Stimulated activated CD4-positive, alpha-beta T cell treated with anti-CD3 and anti-CD28 coated beads, Interleukin-4, amount 100 ng/mL, for 24 hours (primary cell): ENCODE measurements at regions not wholly inside any gene's neighbourhood (a gene's known extent, or its start where the extent isn't known, plus 50 kb on each side); places are given as distances from the start of the nearest gene placed in this dataset.
"Not testable (repeated sequence)": the region's sequence is repeated elsewhere in the genome, so short reads cannot be mapped to it uniquely, and the experiment has no call there.

ENCODE experiments used
- DNase-seq: peaks from one replicate; pipeline ENCODE4 v3.0.0-alpha.2; 2020

DNA sequence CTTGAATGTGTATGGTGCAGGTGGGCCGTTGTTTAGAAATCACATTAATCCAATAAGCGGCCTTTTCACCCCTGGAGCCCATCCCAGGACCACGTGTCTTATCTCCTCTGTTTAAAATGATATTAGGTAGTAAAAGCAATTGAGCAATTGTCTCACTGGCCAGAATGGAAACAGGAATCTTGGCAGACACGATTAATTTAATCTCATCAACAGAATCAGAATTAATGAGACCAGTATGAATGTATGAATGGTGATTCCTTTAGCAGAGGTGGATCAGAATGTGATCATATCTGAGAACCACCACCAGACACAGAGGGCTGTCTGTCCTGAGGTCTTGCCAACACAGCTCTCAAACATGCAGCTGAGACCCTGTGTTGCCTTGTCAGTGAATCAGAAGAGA, 1591.4 kb downstream of the REEP3 start:
- no peak for DNase-seq

DNA sequence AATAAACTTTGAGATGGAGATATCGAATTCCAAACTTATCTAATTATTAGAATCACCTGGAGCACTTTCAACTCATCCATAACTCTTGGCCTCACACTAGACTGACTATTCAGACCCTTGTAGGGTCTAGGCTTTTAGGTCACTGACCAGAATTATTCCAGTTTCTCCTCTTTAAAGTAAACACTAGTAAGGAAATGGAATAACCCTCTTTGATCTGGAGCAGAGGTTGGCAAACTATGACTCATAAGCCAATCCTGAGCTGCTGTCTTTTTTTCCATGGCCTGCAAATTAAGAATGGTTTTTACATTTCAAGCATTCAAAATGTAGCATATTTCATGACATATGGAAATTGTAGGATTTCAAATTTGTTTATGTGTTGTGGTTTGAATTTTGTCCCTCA, 1601.9 kb downstream of the REEP3 start:
- DNase-seq = no peak

DNA sequence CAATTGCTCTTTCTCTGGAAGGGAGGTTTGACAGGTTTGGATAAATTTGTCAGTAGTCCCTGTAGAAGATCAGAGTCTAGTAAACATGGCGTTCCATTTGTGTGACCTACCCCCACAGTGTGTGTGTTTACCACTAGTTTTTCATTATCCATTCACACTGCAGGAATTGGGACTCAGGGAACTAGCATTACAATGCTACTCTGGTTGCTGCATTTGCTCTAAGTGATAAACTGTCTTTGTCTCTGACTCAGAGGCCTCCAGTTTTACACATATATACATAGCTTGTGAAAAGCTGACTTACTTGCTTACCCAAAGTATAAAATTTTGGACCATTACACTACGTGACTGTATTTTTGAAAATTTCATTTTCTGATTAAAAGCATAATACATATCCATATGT, 1604.0 kb downstream of the REEP3 start:
- DNase-seq = no peak

DNA sequence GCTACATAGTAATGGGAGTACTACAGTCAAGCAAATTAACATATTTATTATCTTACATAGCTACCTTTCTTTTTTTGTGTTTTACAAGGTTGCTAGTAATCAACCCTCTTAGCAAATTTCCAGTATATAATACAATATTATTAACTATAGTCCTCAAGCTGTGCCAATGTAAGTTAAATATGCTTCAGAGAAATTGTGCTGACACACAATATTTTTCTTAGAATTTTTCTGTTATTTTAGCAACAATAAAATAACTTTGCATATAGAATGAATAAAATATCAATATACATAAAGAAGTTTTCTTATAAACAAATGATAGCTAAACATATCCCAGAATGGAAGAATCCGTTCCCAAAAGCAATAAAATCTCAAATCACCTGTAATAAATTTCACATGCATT, 1605.1 kb downstream of the REEP3 start:
- DNase-seq = no peak

DNA sequence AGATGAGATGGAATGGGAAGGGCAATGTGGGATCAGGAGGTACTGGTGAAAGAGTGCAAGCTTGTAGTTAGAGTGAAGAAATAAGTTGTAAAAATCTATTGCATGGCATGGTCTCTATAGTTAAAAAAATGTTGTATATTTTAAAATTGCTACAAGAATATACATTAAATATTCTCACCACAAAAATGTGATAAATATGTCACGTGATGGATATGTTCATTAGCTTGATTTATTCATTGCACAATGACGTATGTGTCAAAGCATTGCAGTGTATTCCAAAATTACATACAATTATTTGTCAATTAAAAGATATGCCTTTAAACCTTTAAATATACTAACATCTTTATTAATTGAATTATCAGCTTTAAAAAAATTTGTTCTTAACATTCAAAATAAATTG, 1607.1 kb downstream of the REEP3 start:
- DNase-seq = no peak

DNA sequence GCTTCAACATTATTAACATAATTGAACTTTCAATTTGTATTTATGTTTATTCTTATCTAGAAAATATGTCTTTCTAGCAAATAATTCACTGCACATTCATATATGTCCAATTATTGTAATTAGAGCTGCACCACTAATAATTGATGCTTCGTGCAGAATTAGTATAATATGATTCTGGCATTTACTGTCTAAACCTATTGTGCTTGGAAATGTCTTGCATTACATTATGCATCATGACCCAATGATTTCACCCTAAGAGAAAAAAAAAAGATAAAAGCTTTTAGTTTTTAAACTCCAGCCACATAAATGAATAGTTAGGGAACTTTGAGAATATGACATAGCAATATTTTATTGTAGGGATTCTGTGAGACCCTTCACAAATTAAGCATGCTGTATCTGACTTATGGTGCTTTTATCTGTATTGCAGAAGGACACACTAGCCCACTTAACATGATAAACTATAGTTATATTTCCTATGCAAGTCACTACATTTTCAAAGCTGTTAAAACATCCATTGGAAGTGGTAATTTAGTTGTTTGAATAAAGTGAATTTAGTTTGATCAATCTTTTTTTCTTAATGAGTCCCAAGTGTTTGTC, 1609.1 kb downstream of the REEP3 start:
- no peak for DNase-seq

DNA sequence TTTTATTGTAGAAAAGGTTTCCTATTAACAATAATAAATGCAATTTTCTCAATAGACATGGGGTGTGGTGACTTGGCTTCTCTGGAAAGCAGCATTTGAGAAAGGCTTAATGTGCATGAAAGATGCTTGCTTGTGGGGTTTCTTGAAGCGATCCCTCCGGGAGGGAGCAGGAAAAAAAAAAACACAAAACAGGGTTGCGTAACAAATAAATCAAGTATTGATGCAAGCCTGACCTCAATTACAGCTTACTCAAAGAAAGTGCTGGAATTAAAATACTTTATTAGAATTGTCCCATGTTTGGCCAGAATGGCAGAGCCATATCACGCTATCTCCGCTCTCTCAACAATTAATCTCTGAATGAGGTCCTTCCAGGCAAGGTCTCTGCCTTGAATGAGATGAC, 1612.5 kb downstream of the REEP3 start:
- DNase-seq = no peak

DNA sequence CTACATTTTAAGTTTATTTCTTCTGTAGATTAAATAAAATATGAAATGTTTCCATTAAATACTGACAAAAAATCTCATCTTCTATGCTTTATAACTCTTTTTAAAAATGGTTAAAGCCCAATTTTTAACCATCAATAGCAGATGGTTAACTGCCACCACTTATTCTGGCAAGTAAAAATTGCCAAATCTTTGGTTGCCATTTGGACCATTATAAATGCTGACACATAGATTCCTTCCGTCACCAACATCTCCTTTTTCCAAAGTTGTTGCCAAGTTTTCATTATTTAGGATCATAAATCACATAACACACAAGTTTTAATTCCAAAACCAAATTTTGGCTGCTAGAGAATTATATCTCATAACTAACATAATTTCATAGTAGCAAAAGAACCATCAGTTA, 1614.3 kb downstream of the REEP3 start:
- no peak for DNase-seq

DNA sequence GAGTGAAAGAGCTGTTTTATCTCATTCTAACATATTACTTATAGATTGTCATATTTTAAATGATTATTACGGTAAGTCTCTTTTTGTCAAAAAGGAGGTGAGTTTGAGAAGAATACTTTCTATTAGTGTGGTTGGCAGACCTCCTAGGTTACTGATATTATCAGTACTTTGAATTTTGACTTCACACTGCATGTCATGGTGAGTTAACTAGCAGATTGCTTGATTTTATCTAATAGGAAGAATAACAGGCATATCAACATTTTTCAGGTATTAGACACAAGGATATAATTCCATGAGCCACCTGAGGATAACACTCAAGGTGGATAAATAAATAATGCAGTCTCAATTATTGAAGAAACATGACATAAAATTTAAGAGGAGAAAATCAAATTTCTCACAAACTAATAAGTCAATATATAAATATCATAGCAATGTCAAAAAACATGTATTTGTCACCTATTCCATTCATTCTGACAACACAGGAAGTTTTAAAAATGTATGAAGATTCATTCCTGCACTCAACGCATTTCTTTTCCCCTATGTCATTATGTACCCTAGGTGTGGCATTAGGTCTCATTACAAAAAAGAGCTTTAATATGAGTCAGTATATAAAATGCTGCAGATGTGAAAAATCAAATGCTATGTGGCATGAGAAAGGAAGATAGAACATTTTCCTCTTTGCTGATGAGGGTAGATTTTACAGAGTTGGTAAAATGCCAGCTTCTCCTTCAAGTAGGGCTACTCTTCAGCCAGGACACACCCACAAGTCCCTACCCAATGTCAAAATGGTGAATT, 1621.6 kb downstream of the REEP3 start:
- DNase-seq = no peak

DNA sequence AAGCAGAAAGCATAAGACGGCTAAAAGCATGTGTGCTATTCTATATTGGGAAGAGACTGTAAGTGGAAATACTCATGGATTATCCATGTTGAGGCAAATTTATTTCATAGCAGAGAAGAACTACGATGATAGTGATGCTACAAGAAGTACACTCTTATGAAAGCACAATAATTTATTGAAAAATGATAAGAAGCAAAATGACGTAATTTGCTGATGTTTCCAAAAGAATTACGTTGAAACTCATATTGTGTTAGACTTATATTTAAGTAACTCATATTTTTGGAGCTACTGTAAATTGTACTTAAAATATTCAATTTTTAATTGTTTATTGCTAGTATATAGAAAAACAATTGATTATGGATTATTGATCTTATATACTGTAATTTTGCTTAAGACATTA, 1622.5 kb downstream of the REEP3 start:
- no peak for DNase-seq

DNA sequence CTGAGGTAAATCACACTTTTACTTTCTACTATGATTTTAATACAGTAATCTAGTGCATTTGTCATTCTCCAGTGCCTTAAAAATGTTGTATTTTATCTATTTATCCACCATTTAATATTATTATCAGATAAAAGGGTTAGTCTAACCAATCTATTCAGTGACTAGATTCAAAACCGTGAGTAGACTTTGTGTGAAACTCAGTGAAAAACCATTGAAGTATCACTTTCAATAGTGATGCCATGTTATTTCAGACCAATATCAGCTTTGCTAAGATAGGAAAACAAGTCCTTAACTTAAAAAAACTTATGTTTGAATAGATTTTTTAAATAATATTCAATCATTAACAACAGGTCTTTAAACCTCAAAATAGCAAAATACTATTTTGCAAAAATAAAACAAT, 1628.7 kb downstream of the REEP3 start:
- DNase-seq = no peak

DNA sequence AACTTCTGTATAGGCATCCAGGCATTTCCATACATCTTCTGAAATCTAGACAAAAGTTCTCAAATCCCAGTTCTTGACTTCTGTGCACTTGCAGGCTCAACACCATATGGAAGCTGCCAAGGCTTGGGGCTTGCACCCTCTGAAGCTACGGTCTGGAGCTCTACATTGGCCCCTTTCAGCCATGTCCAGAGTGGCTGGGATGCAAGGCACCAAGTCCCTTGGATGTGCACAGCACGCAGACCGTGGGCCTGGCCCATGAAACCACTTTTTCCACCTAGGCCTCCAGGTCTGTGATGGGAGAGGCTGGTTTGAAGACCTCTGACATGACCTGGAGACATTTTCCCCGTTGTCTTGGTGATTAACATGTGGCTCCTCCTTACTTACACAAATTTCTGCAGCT, 1645.1 kb downstream of the REEP3 start:
- no peak for DNase-seq

DNA sequence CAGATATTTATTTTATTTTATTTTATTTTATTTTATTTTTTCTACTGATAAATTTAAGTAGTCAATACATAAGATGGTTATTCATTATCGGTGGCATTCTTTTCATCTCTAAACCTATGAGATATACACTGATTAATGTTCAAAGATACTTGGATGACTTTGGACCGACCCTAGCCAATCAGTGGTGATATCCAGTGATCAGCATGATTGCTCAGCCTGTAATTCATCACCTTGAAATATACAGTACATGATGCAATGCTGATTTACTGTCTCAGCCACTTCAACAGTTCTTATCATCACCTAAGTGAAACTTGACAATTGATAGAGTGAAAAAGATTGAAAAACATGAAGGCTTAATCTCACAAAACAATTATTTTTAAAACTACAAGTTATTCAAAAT, 1651.0 kb downstream of the REEP3 start:
- DNase-seq = no peak

DNA sequence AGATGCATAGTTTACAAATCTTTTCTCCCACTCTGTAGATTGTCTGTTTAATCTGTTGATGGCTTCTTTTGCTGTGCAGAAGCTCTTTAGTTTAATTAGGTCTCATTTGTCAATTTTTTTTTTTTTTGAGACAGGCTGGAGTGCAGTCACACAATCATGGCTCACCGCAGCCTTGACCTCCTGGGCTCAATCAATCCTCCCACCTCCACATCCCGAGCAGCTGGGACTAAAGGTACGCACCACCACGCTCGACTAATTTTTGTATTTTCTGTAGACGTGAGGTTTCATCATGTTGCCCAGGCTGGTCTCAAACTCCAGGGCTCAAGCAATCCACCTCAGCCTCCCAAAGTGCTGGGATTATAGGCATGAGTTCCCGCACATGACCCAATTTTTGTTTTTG, 1655.8 kb downstream of the REEP3 start:
- DNase-seq = no peak

DNA sequence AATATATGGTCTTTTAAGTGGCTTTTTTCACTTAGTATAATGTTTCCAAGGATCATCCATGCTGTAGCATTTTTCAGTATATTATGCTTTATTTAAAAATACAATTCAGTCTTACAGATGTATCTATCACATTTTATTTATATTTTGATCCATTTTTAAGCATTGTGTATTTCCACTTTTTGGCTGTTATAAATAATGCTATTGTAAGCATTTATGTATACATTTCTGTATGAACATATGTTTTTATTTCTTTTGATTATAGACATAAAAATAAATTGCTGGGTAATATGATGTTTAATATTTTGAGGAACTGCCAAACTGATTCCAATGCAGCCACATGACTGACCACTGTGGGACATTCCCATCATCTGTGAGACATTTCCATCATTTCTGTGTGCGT, 1662.0 kb downstream of the REEP3 start:
- no peak for DNase-seq

DNA sequence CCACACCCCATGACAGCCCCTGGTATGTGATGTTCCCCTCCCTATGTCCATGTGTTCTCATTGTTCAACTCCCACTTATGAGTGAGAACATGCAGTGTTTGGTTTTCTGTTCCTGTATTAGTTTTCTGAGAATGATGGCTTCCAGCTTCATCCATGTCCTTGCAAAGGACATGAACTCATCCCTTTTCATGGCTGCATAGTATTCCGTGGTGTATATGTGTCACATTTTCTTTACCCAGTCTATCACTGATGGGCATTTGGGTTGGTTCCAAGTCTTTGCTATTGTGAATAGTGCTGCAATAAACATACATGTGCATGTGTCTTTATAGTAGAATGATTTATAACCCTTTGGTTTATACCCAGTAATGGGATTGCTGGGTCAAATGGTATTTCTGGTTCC, 1665.5 kb downstream of the REEP3 start:
- not testable (repeated sequence) for DNase-seq

DNA sequence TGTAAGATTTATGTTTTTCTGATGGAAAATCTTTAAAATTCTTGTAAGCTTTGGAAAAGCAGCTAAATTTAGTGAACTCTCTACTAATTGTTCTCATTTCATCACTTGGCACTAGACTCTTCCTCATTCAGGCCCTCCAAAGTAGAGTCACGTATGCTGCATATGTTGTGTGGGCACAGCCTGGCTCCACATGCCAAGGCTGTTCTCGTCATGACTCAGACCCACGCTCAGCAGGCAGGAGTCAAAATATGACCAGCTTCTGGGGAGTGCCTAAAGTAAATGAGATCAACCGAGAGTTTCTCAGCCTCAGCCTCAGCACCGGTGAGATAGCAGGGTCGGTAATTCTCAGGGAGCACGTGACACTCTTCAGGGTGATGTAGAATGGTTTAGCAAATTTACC, 1672.9 kb downstream of the REEP3 start:
- DNase-seq = no peak

DNA sequence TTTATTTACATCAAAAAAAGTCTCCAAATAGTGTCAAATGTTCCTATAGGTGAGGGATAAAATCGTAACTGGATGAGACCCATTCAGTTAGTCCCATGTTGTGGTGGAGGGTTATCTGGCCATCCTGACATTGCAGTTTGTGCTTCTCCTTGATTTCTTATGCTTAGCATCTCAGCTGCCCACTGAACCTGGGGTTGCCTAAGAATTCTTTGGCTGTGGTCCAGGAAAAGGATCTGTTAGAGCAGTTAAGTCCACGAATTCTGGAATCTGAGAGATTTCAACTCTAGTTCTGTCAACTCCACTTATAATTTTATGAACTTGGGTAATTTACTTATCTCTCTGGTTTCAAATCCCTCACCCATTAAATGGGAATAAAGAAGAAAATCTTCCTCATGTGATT, 1673.4 kb downstream of the REEP3 start:
- DNase-seq = no peak

DNA sequence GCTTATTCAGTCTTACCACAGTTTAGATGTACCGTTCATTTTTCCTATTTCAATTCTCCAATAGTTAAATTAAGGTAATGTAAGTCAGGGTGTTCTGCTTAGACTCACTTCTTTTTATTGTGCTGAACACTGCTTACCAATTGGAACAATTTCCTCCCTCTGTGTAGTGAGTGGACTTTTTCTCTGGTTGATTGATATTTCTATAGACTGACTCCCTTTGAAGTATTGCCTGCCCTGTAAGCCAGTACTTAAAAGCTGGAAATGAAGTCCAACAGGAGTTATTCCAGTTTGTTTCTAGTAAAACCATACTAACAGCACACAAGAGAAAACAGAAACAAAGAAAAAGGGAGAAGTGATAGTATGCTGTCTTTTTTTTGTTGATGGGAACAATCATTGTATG, 1674.9 kb downstream of the REEP3 start:
- DNase-seq = no peak

DNA sequence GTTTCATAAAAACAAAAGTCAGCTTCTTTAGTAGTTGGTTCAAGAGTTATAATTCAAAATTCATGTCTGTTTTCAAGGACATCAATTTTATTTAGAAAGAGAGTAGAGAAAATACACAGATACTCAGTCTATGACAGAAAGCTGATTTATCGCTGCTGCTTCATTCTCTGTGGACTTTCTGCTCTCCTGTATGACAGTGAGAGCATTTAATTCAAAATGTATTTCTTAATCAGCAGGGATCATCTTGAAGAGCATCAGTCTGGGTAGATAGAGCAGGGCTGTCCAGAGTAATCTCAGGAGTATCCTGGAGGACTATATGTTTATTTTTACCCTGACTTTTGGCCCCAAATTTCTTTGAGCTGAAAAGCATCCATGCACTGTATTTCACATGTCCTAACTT, 1676.7 kb downstream of the REEP3 start:
- DNase-seq = no peak

DNA sequence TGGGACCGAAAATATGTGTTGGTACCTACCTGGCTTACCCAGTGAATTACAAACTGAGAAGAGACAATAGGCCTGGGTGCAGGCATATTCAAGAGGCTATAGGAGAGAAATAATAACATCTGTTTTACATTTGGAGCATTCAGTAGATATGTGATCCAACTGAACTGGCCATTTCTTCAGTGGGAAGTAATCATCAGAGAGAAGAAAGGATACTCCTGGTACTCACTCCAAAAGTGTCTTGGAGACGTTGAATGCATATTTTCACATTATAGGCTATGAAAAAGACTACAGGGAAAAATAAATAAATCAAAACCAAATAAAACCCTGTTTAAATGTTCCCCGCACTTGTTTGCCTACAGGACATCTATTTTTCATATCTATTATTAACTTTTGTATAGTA, 1680.3 kb downstream of the REEP3 start:
- no peak for DNase-seq

DNA sequence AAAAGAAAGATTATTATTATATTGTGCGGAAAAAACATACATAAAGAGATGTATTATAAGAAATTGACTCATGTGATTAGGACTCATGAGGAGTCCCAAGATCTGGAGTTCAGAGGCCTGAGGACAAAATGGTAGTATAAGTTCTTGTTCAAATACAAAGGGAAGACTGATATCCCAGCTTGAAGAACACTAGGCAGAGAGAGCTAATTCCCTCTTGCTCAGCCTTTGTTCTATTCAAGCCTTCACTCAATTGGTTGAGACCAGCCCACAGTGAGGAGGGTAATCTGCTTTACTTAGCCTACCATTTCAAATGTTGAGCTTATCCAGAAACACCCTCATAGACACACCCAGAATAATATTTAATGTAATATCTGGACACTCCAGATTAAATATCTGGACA, 1683.8 kb downstream of the REEP3 start:
- DNase-seq = no peak

DNA sequence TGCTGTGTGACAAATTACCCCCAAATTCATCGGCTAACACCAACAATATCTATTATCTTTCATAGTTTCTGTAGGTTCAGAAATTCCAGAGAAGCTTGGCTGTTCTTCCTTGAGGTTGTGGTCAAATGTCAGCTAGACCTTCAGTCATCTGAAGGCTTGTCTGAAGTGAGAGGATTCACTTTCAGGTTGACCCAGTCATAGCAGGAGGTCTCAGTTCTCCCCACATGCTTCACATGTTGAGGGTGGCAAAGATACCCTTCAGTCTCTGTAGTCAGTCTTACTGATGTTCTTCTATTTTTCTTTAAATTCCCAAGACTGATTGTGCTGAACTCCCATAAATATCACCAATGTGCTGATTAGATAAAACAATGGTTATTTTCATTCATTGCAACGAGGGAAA, 1692.0 kb downstream of the REEP3 start:
- DNase-seq = no peak

DNA sequence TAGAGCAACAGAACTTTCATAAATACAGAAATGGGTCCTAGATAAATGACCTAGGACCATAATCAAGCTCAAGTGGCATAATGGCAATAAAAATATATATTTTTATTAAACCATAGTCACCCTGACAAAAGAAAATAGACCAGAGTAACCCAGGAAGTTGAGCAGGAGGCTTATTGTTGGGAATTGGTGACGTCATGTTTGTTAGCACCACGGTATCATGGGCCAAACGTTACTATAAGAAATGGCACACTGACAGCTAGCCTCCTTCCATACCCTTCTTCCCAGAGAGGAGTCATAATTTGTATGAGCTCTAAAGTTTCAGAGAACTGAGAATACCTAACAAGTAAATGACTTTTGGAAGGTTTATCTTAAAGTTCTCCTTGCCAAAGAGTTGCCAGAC, 1698.2 kb downstream of the REEP3 start:
- DNase-seq = no peak

DNA sequence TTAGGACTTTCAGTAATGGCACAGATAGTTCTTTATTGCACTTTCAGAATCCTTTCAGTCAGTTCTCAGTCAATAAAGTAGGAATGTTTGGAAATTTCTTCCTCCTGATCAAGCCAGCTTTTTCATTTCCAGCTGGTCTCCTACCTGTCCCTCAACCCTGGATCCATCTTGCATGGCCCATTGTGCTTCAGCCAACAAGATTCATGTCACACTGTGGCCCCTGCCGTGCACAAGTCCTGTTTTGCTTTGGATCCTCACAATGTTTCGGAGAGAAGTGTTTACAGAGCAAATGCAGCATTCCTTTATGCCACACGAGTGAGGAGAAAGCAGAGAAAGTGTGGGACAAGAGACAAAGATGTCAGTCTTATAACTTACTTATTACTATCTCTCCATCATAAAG, 1694.7 kb upstream of the LRRTM3 start:
- no peak for DNase-seq
